GM12891 (cell line): ENCODE measurements at regions not wholly inside any gene's neighbourhood (a gene's known extent, or its start where the extent isn't known, plus 50 kb on each side); places are given as distances from the start of the nearest gene placed in this dataset.

Experiments used
- POLR2A ChIP-seq: IDR thresholded peaks from 2 replicates; pipeline ENCODE4 v1.6.1; 2011; ENCODE audit warnings: low read depth, low read length, control low read depth
- POLR2AphosphoS5 ChIP-seq: IDR thresholded peaks from 2 replicates; pipeline ENCODE4 v1.6.1; 2011; ENCODE audit warnings: low read depth, low read length, control low read depth
- SPI1 ChIP-seq: IDR thresholded peaks from 2 replicates; pipeline ENCODE4 v1.6.1; 2011; ENCODE audit warnings: low read depth, low read length, control low read depth
- TAF1 ChIP-seq: IDR thresholded peaks from 2 replicates; pipeline ENCODE4 v1.6.1; 2011; ENCODE audit warnings: low read depth, low read length, control low read depth

DNA sequence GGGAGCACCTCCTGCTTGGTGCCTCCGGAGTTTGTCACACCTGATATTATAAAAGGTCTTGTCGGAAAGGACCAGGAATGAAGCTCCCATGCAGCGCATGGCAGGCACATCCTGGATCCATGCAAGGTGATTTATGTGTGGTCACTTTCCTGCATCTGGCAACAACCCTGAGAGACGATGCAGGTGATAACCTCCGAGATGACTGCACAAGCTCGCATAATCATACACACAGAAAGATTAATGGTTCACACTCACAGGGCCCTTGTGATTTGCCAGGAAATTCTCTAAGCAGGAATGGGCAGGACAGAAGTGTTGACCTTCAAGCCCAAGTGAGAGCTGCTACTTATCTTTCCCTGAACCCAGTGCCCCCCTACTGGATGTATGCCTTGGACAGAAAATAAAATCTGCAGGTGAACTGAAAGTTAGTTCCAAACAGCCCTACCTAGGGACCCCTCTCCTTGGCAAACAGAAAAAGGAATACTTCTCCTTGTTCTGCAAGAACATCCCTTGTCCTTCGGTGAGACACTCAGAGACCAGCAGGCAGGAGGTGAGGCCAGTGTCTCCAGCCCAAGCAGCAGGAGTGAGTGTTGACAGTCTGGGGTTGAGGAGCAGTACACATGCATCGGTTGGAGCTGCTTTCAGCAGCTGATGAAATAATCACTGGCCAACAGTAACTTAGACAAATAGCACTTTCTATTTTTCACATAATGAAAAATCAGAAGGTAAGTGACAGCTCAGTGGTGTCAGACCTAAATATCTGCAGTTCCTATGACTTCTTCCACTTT, 619.4 kb upstream of the B3GAT1 start:
- TF ChIP-seq POLR2A (no peak), POLR2AphosphoS5 (no peak), TAF1 (no peak), SPI1 (no peak)
